CD4-positive, alpha-beta T cell (primary cell): ENCODE measurements at regions not wholly inside any gene's neighbourhood (a gene's known extent, or its start where the extent isn't known, plus 50 kb on each side); places are given as distances from the start of the nearest gene placed in this dataset.

Experiments used
- ATAC-seq: fragments of 200-7000 bp; cut with Tn5 transposase; one replicate; pipeline ENCODE4 v1.10.0; 2022; ENCODE audit warnings: mild to moderate bottlenecking; ENCODE audit not compliant: poor library complexity
- CTCF ChIA-PET: fragments of 350-600 bp; sonication (Branson Sonifier 250); formaldehyde crosslinking; loops from one replicate; lab custom pipeline; 2021; ENCODE audit warnings: antibody characterized with exemption, inconsistent platforms; lab: Charles Lee
- POLR2A ChIA-PET: fragments of 350-600 bp; sonication (Branson Sonifier 250); formaldehyde crosslinking; loops from one replicate; lab custom pipeline; 2021; ENCODE audit warnings: antibody characterized with exemption, inconsistent platforms; lab: Charles Lee
- DNase-seq, 14 experiments: peaks; one replicate each; pipeline ENCODE4 v3.0.0-alpha.2; 2013 to 2020; ENCODE audit warnings: mixed read lengths in 2 of 14
- H3K27ac ChIP-seq, 2 donors: one replicate each; pipeline versions ENCODE4 v1.5.1 to v1.7.0; 2013; ENCODE audit warnings: low read length in 2 of 2, low read depth in 1 of 2, mild to moderate bottlenecking in 1 of 2
- H3K27me3 ChIP-seq, 2 experiments: 1 replicate in 1 of 2; 2 replicates in 1 of 2; pipeline versions ENCODE4 v1.6.1 to v1.7.0; 2013; ENCODE audit warnings: low read length in 2 of 2, control low read depth in 1 of 2, mild to moderate bottlenecking in 1 of 2, moderate library complexity in 1 of 2; ENCODE audit not compliant: insufficient read depth in 2 of 2, control insufficient read depth in 1 of 2
- H3K36me3 ChIP-seq: one replicate; pipeline ENCODE4 v1.6.1; 2013; ENCODE audit warnings: low read length, control low read depth; ENCODE audit not compliant: insufficient read depth
- H3K4me1 ChIP-seq: one replicate; pipeline ENCODE4 v1.6.1; 2013; ENCODE audit warnings: low read length, control low read depth; ENCODE audit not compliant: insufficient read depth
- H3K4me3 ChIP-seq: one replicate; pipeline ENCODE4 v1.5.1; 2013; ENCODE audit warnings: mild to moderate bottlenecking, low read length, moderate library complexity
- H3K9me3 ChIP-seq, 2 experiments: 1 replicate in 1 of 2; 2 replicates in 1 of 2; pipeline versions ENCODE4 v1.6.1 to v1.7.0; 2013; ENCODE audit warnings: low read length in 2 of 2, mild to moderate bottlenecking in 2 of 2, control low read depth in 1 of 2, moderate library complexity in 1 of 2; ENCODE audit not compliant: control insufficient read depth in 1 of 2, insufficient read depth in 1 of 2
- H3K27ac Mint-ChIP-seq: one replicate; pipeline ENCODE4 v1.8.0; 2020; ENCODE audit warnings: mixed read lengths
- H3K27me3 Mint-ChIP-seq: one replicate; pipeline ENCODE4 v1.8.0; 2021; ENCODE audit warnings: mixed read lengths
- H3K36me3 Mint-ChIP-seq: one replicate; pipeline ENCODE4 v1.8.0; 2021; ENCODE audit warnings: low read depth, mixed read lengths
- H3K4me1 Mint-ChIP-seq: one replicate; pipeline ENCODE4 v1.8.0; 2021; ENCODE audit warnings: low read depth, mixed read lengths
- H3K4me3 Mint-ChIP-seq: one replicate; pipeline ENCODE4 v1.8.0; 2020; ENCODE audit warnings: mild to moderate bottlenecking, mixed read lengths
- H3K9me3 Mint-ChIP-seq: one replicate; pipeline ENCODE4 v1.8.0; 2020; ENCODE audit warnings: mixed read lengths
- CTCF ChIP-seq: fragments of 200-600 bp; IDR thresholded peaks from one replicate; pipeline ENCODE4 v1.8.0; 2022; ENCODE audit warnings: antibody characterized with exemption, mild to moderate bottlenecking
- intact Hi-C, 2 experiments: fragments of 100-400 bp; cut with DNase I in 1 of 2; cut with micrococcal nuclease in 1 of 2; formaldehyde crosslinking; loops; one replicate each; pipeline versions ENCODE4 v1.15.1 to v1.9.0; 2023 to 2025; cut with DNase I, micrococcal nuclease

- no peak for DNase-seq
- H3K36me3 ChIP-seq, result no peaks in the 10 kb centered on the region
- ChIA-PET POLR2A (no interaction called here), CTCF (no interaction called here)
- ATAC-seq, result no peak
- peaks cover 5% of the 10 kb centered on the region for H3K27me3 Mint-ChIP-seq
- H3K4me3 Mint-ChIP-seq, result no peak overlapping the region
- H3K4me1 Mint-ChIP-seq, result no peaks in the 10 kb centered on the region
- no peak overlapping the region for H3K4me3 ChIP-seq
- no peaks in the 10 kb centered on the region for H3K9me3 Mint-ChIP-seq
- no peaks in the 10 kb centered on the region for H3K27me3 ChIP-seq
- intact Hi-C loops, result no loop called here
- no peak overlapping the region for H3K27ac ChIP-seq
- H3K4me1 ChIP-seq, result no peaks in the 10 kb centered on the region
- no peaks in the 10 kb centered on the region for H3K9me3 ChIP-seq
- no peak overlapping the region for H3K27ac Mint-ChIP-seq
- no peak for TF ChIP-seq CTCF
- no peaks in the 10 kb centered on the region for H3K36me3 Mint-ChIP-seq
These were observed 71.7 kb upstream of the COX7C start for GRCh38 chr5:86546044-86546443.

GRCh38 chr5:86546582-86546981 lies 71.2 kb upstream of the COX7C start:
- Mint-ChIP-seq H3K9me3 (no peaks in the 10 kb centered on the region), H3K36me3 (no peaks in the 10 kb centered on the region), H3K27me3 (peaks cover 5% of the 10 kb centered on the region), H3K4me3 (no peak overlapping the region), H3K27ac (no peak overlapping the region), H3K4me1 (no peaks in the 10 kb centered on the region)
- ATAC-seq, result no peak
- Histone ChIP-seq H3K27ac (no peak overlapping the region), H3K27me3 (no peaks in the 10 kb centered on the region), H3K36me3 (no peaks in the 10 kb centered on the region), H3K9me3 (no peaks in the 10 kb centered on the region), H3K4me1 (no peaks in the 10 kb centered on the region), H3K4me3 (no peak overlapping the region)
- CTCF ChIA-PET, result no interaction called here
- DNase-seq, result no peak
- intact Hi-C loops, result no loop called here
- POLR2A ChIA-PET, result no interaction called here
- TF ChIP-seq CTCF, result no peak

- H3K27me3 Mint-ChIP-seq, result no peaks in the 10 kb centered on the region
- Histone ChIP-seq H3K36me3 (no peaks in the 10 kb centered on the region), H3K27me3 (no peaks in the 10 kb centered on the region), H3K4me1 (no peaks in the 10 kb centered on the region), H3K27ac (no peak overlapping the region), H3K4me3 (no peak overlapping the region), H3K9me3 (peaks cover 0 to 5% of the 10 kb centered on the region in 2 experiments)
- ChIA-PET CTCF (no interaction called here), POLR2A (no interaction called here)
- no peaks in the 10 kb centered on the region for H3K4me1 Mint-ChIP-seq
- no peak for TF ChIP-seq CTCF
- no peak overlapping the region for H3K4me3 Mint-ChIP-seq
- H3K9me3 Mint-ChIP-seq, result peaks cover 2% of the 10 kb centered on the region
- no peak for ATAC-seq
- no peak for DNase-seq
- intact Hi-C loops, result no loop called here
- H3K27ac Mint-ChIP-seq, result no peak overlapping the region
- H3K36me3 Mint-ChIP-seq, result no peaks in the 10 kb centered on the region
These were observed 63.1 kb upstream of the COX7C start for GRCh38 chr5:86554638-86555037.
